WTC11 (cell line): ENCODE measurements at regions not wholly inside any gene's neighbourhood (a gene's known extent, or its start where the extent isn't known, plus 50 kb on each side); places are given as distances from the start of the nearest gene placed in this dataset.

Experiments
- TEAD4 ChIP-seq: sonication (generic); formaldehyde crosslinking; IDR thresholded peaks from 2 replicates; pipeline ENCODE4 v1.8.0; 2022; ENCODE audit warnings: mild to moderate bottlenecking, missing genetic modification reagents
- TF ChIP-seq, protein P1 (sequence below): sonication (generic); formaldehyde crosslinking; IDR thresholded peaks from 2 replicates; pipeline ENCODE4 v1.8.0; 2022; ENCODE audit warnings: mild to moderate bottlenecking, missing genetic modification reagents

- TF ChIP-seq, protein P1, sequence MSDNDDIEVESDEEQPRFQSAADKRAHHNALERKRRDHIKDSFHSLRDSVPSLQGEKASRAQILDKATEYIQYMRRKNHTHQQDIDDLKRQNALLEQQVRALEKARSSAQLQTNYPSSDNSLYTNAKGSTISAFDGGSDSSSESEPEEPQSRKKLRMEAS (CRISPR knock-in tag), result no peak
- TF ChIP-seq TEAD4, result no peak
Observed at GRCh38 chr6:140340795-140341194, 966.3 kb upstream of the CITED2 start.
